ENCODE measurements at regions not wholly inside any gene's neighbourhood (a gene's known extent, or its start where the extent isn't known, plus 50 kb on each side); places are given as distances from the start of the nearest gene placed in this dataset.

GRCh38 chr13:64958106-64958505, 2272.0 kb downstream of the PCDH9 start:
- TF ChIP-seq CTCF (CRISPR knock-in tag; IDR thresholded peaks at IDR 0.05) (no peak), TBL1XR1 (IDR thresholded peaks at IDR 0.05; ENCODE audit: borderline replicate concordance, low read length, partially characterized antibody) (no peak), REST (IDR thresholded peaks at IDR 0.05; ENCODE audit: borderline replicate concordance in 1 of 2, low read depth in 1 of 2, low read length in 2 of 2) (no peak), MEIS1 (CRISPR knock-in tag; IDR thresholded peaks at IDR 0.05; ENCODE audit: borderline replicate concordance) (no peak), ZNF274 (CRISPR knock-in tag; IDR thresholded peaks at IDR 0.05) (no peak), ZSCAN29 (CRISPR knock-in tag; conservative IDR thresholded peaks at IDR 0.05) (no peak), HDAC2 (CRISPR knock-in tag; IDR thresholded peaks at IDR 0.05) (no peak), REPIN1 (CRISPR knock-in tag; IDR thresholded peaks at IDR 0.05; ENCODE audit: borderline replicate concordance, low read depth) (no peak), SIN3A (IDR thresholded peaks at IDR 0.05; ENCODE audit: borderline replicate concordance, low read depth, low read length) (no peak), CBFB (CRISPR knock-in tag; IDR thresholded peaks at IDR 0.05) (no peak)
- TF ChIP-seq, protein P1, sequence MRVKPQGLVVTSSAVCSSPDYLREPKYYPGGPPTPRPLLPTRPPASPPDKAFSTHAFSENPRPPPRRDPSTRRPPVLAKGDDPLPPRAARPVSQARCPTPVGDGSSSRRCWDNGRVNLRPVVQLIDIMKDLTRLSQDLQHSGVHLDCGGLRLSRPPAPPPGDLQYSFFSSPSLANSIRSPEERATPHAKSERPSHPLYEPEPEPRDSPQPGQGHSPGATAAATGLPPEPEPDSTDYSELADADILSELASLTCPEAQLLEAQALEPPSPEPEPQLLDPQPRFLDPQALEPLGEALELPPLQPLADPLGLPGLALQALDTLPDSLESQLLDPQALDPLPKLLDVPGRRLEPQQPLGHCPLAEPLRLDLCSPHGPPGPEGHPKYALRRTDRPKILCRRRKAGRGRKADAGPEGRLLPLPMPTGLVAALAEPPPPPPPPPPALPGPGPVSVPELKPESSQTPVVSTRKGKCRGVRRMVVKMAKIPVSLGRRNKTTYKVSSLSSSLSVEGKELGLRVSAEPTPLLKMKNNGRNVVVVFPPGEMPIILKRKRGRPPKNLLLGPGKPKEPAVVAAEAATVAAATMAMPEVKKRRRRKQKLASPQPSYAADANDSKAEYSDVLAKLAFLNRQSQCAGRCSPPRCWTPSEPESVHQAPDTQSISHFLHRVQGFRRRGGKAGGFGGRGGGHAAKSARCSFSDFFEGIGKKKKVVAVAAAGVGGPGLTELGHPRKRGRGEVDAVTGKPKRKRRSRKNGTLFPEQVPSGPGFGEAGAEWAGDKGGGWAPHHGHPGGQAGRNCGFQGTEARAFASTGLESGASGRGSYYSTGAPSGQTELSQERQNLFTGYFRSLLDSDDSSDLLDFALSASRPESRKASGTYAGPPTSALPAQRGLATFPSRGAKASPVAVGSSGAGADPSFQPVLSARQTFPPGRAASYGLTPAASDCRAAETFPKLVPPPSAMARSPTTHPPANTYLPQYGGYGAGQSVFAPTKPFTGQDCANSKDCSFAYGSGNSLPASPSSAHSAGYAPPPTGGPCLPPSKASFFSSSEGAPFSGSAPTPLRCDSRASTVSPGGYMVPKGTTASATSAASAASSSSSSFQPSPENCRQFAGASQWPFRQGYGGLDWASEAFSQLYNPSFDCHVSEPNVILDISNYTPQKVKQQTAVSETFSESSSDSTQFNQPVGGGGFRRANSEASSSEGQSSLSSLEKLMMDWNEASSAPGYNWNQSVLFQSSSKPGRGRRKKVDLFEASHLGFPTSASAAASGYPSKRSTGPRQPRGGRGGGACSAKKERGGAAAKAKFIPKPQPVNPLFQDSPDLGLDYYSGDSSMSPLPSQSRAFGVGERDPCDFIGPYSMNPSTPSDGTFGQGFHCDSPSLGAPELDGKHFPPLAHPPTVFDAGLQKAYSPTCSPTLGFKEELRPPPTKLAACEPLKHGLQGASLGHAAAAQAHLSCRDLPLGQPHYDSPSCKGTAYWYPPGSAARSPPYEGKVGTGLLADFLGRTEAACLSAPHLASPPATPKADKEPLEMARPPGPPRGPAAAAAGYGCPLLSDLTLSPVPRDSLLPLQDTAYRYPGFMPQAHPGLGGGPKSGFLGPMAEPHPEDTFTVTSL (CRISPR knock-in tag; IDR thresholded peaks at IDR 0.05; ENCODE audit: borderline replicate concordance), result no peak
